HG03039 (cell line): ENCODE measurements at regions not wholly inside any gene's neighbourhood (a gene's known extent, or its start where the extent isn't known, plus 50 kb on each side); places are given as distances from the start of the nearest gene placed in this dataset.

Source experiments
- ATAC-seq: cut with Tn5 transposase; IDR thresholded peaks from one replicate; pipeline ENCODE4 v1.9.1; 2021; ENCODE audit warnings: mild to moderate bottlenecking, moderate library complexity; ENCODE audit not compliant: unreplicated experiment

GRCh38 chr2:4549666-4550210 is 846.4 kb downstream of the DCDC2C start:
- no peak for ATAC-seq

- ATAC-seq = no peak
Observed at GRCh38 chr2:4551691-4552474, 848.5 kb downstream of the DCDC2C start.

- ATAC-seq = no peak
Observed at GRCh38 chr2:4553241-4553640, 849.9 kb downstream of the DCDC2C start.

GRCh38 chr2:4556135-4556896 is 852.9 kb downstream of the DCDC2C start:
- no peak for ATAC-seq

- no peak for ATAC-seq
Observed at GRCh38 chr2:4561196-4561595, 857.8 kb downstream of the DCDC2C start.

GRCh38 chr2:4576075-4576474 is 872.7 kb downstream of the DCDC2C start:
- no peak for ATAC-seq

GRCh38 chr2:4579977-4580376 is 876.6 kb downstream of the DCDC2C start:
- no peak for ATAC-seq

GRCh38 chr2:4585057-4585635 is 881.8 kb downstream of the DCDC2C start:
- ATAC-seq = no peak

GRCh38 chr2:4588606-4589005 is 885.2 kb downstream of the DCDC2C start:
- no peak for ATAC-seq

GRCh38 chr2:4591261-4591660 is 887.9 kb downstream of the DCDC2C start:
- no peak for ATAC-seq

- ATAC-seq = no peak
Observed at GRCh38 chr2:4597400-4597799, 894.0 kb downstream of the DCDC2C start.

GRCh38 chr2:4604767-4605166 is 901.4 kb downstream of the DCDC2C start:
- no peak for ATAC-seq

- no peak for ATAC-seq
Observed at GRCh38 chr2:4618141-4618540, 914.8 kb downstream of the DCDC2C start.

GRCh38 chr2:4618630-4619228 is 915.4 kb downstream of the DCDC2C start:
- ATAC-seq = no peak

- no peak for ATAC-seq
Observed at GRCh38 chr2:4628998-4629501, 925.7 kb downstream of the DCDC2C start.

- ATAC-seq = no peak
Observed at GRCh38 chr2:4635289-4635688, 931.9 kb downstream of the DCDC2C start.

GRCh38 chr2:4653991-4654390 is 950.6 kb downstream of the DCDC2C start:
- no peak for ATAC-seq

- no peak for ATAC-seq
Observed at GRCh38 chr2:4656326-4656725, 953.0 kb downstream of the DCDC2C start.

GRCh38 chr2:4662161-4662779 is 958.9 kb downstream of the DCDC2C start:
- ATAC-seq = no peak

- ATAC-seq = no peak
Observed at GRCh38 chr2:4668381-4668780, 965.0 kb downstream of the DCDC2C start.

- ATAC-seq = no peak
Observed at GRCh38 chr2:4670331-4670730, 967.0 kb downstream of the DCDC2C start.
